GM12878 (cell line): ENCODE measurements at regions not wholly inside any gene's neighbourhood (a gene's known extent, or its start where the extent isn't known, plus 50 kb on each side); places are given as distances from the start of the nearest gene placed in this dataset.

Experiments
- ATF2 ChIP-seq: IDR thresholded peaks from 2 replicates; pipeline ENCODE4 v1.6.1; 2012; ENCODE audit warnings: low read length, inconsistent platforms
- BACH1 ChIP-seq: fragments of 450-650 bp; IDR thresholded peaks from 2 replicates; pipeline ENCODE4 v1.6.1; 2017; ENCODE audit warnings: mild to moderate bottlenecking, borderline replicate concordance
- CBX5 ChIP-seq: sonication (generic); IDR thresholded peaks from 2 replicates; pipeline ENCODE4 v1.6.1; 2016; ENCODE audit warnings: low read depth, moderate library complexity, mild to moderate bottlenecking, inconsistent platforms
- EED ChIP-seq: sonication (generic); IDR thresholded peaks from 2 replicates; pipeline ENCODE4 v1.6.1; 2016; ENCODE audit warnings: antibody characterized with exemption, low read depth
- FOXK2 ChIP-seq: fragments of 450-650 bp; IDR thresholded peaks from 2 replicates; pipeline ENCODE4 v1.6.1; 2017; ENCODE audit warnings: mild to moderate bottlenecking, moderate library complexity
- HDAC2 ChIP-seq: fragments of 200-600 bp; sonication (generic); IDR thresholded peaks from 2 replicates; pipeline ENCODE4 v1.6.1; 2017
- NFIC ChIP-seq: IDR thresholded peaks from 2 replicates; pipeline ENCODE4 v1.6.1; 2012; ENCODE audit warnings: low read depth, mild to moderate bottlenecking, inconsistent platforms, low read length, moderate library complexity
- RUNX3 ChIP-seq: IDR thresholded peaks from 2 replicates; pipeline ENCODE4 v1.6.1; 2012; ENCODE audit warnings: low read length, inconsistent platforms
- SIX5 ChIP-seq: IDR thresholded peaks from 2 replicates; pipeline ENCODE4 v1.6.1; 2011; ENCODE audit warnings: mild to moderate bottlenecking, low read depth, low read length, moderate library complexity; ENCODE audit not compliant: severe bottlenecking
- STAT3 ChIP-seq: IDR thresholded peaks from 2 replicates; pipeline ENCODE4 v1.6.1; 2011; ENCODE audit warnings: low read depth, low read length, improper control_type of control experiment
- ZBTB4 ChIP-seq: fragments of 450-650 bp; formaldehyde crosslinking; IDR thresholded peaks from 2 replicates; pipeline ENCODE4 v1.4.0; 2022; ENCODE audit warnings: mild to moderate bottlenecking, moderate library complexity
- ZNF24 ChIP-seq: fragments of 450-650 bp; IDR thresholded peaks from 2 replicates; pipeline ENCODE4 v1.6.1; 2017; ENCODE audit warnings: antibody characterized with exemption, mild to moderate bottlenecking

- TF ChIP-seq ATF2 (no peak), FOXK2 (no peak), CBX5 (no peak), STAT3 (no peak), BACH1 (no peak), HDAC2 (no peak), ZBTB4 (CRISPR knock-in tag) (no peak), NFIC (no peak), SIX5 (no peak), ZNF24 (no peak), RUNX3 (no peak), EED (no peak)
- TF ChIP-seq, all 136 proteins: peak for 0
Observed at GRCh38 chr2:57677296-57677695, 369.3 kb upstream of the VRK2 start (continued).
